Panc1 (cell line): ENCODE measurements at regions not wholly inside any gene's neighbourhood (a gene's known extent, or its start where the extent isn't known, plus 50 kb on each side); places are given as distances from the start of the nearest gene placed in this dataset.

Experiments used
- CTCF ChIP-seq: fragments of 450-650 bp; IDR thresholded peaks from 2 replicates; pipeline ENCODE4 v1.5.1; 2017; ENCODE audit warnings: mild to moderate bottlenecking
- POLR2AphosphoS5 ChIP-seq: IDR thresholded peaks from 2 replicates; pipeline ENCODE4 v1.6.1; 2012; ENCODE audit warnings: mild to moderate bottlenecking, low read depth, low read length, moderate library complexity
- REST ChIP-seq, 2 experiments: IDR thresholded peaks; 2 replicates each; pipeline ENCODE4 v1.6.1; 2011 to 2012; ENCODE audit warnings: low read depth in 2 of 2, control low read depth in 1 of 2, low read length in 1 of 2, mild to moderate bottlenecking in 1 of 2, moderate library complexity in 1 of 2; ENCODE audit not compliant: insufficient read depth in 1 of 2

- TF ChIP-seq REST (IDR thresholded peaks at IDR 0.05; ENCODE audit: insufficient read depth in 1 of 2, low read depth in 2 of 2, low read length in 1 of 2) (no peak), CTCF (no peak), POLR2AphosphoS5 (no peak)
Observed at GRCh38 chr4:12244973-12245372, 816.3 kb upstream of the HS3ST1 start.
